Panc1 (cell line): ENCODE measurements at regions not wholly inside any gene's neighbourhood (a gene's known extent, or its start where the extent isn't known, plus 50 kb on each side); places are given as distances from the start of the nearest gene placed in this dataset.

Experiments used
- ATAC-seq: fragments of 200-7000 bp; cut with Tn5 transposase; 2 replicates; pipeline ENCODE4 v1.9.1; 2020; ENCODE audit warnings: mild to moderate bottlenecking, moderate library complexity
- BruUV-seq: library from RNA; stranded (reverse); fragments of 400-500 nt; replicated peaks from 2 replicates; lab custom pipeline; 2021; lab: Mats Ljungman, UMichigan
- CTCF ChIA-PET: fragments of 300-600 bp; sonication (Branson Sonifier 250); formaldehyde crosslinking; loops from one replicate; lab custom pipeline; 2022; ENCODE audit warnings: antibody characterized with exemption; lab: Charles Lee
- POLR2A ChIA-PET: fragments of 300-600 bp; sonication (Branson Sonifier 250); formaldehyde crosslinking; loops from one replicate; lab custom pipeline; 2022; ENCODE audit warnings: antibody characterized with exemption; lab: Charles Lee
- DNase-seq: peaks from one replicate; pipeline ENCODE4 v3.0.0-alpha.2; 2010; ENCODE audit warnings: low read depth, low spot score
- H3K27ac ChIP-seq: 2 replicates; pipeline ENCODE4 v1.5.1; 2011; ENCODE audit warnings: mild to moderate bottlenecking, low read length, inconsistent platforms
- H3K27me3 ChIP-seq: fragments of 200-500 bp; sonication (Bioruptor generic); 2 replicates; pipeline ENCODE4 v1.6.0; 2014; ENCODE audit warnings: low read length, inconsistent platforms; ENCODE audit not compliant: control insufficient read depth, insufficient read depth
- H3K36me3 ChIP-seq: fragments of 200-500 bp; sonication (Bioruptor generic); 2 replicates; pipeline ENCODE4 v1.5.1; 2014; ENCODE audit warnings: inconsistent platforms, mild to moderate bottlenecking, low read length, moderate library complexity; ENCODE audit not compliant: control insufficient read depth, insufficient read depth
- H3K4me1 ChIP-seq: 2 replicates; pipeline ENCODE4 v1.5.1; 2011; ENCODE audit warnings: inconsistent platforms, mild to moderate bottlenecking, low read length, moderate library complexity; ENCODE audit not compliant: control insufficient read depth, insufficient read depth
- H3K4me3 ChIP-seq, 2 experiments: 2 replicates each; pipeline ENCODE4 v1.5.1; 2011 to 2012; ENCODE audit warnings: low read depth in 2 of 2, low read length in 2 of 2, mild to moderate bottlenecking in 2 of 2, inconsistent platforms in 1 of 2, moderate library complexity in 1 of 2
- H3K9me3 ChIP-seq: fragments of 200-500 bp; sonication (Bioruptor generic); 2 replicates; pipeline ENCODE4 v1.5.1; 2014; ENCODE audit warnings: low read depth, mild to moderate bottlenecking, inconsistent platforms, low read length, moderate library complexity; ENCODE audit not compliant: control insufficient read depth, insufficient read depth
- CTCF ChIP-seq: fragments of 450-650 bp; IDR thresholded peaks from 2 replicates; pipeline ENCODE4 v1.5.1; 2017; ENCODE audit warnings: mild to moderate bottlenecking
- POLR2AphosphoS5 ChIP-seq: IDR thresholded peaks from 2 replicates; pipeline ENCODE4 v1.6.1; 2012; ENCODE audit warnings: mild to moderate bottlenecking, low read depth, low read length, moderate library complexity
- REST ChIP-seq, 2 experiments: IDR thresholded peaks; 2 replicates each; pipeline ENCODE4 v1.6.1; 2011 to 2012; ENCODE audit warnings: low read depth in 2 of 2, control low read depth in 1 of 2, low read length in 1 of 2, mild to moderate bottlenecking in 1 of 2, moderate library complexity in 1 of 2; ENCODE audit not compliant: insufficient read depth in 1 of 2
- SIN3A ChIP-seq: IDR thresholded peaks from 2 replicates; pipeline ENCODE4 v1.6.1; 2012; ENCODE audit warnings: low read depth, mild to moderate bottlenecking, low read length, moderate library complexity, borderline replicate concordance; ENCODE audit not compliant: insufficient read depth
- TCF7L2 ChIP-seq: IDR thresholded peaks from 2 replicates; pipeline ENCODE4 v1.6.1; 2011; ENCODE audit warnings: mild to moderate bottlenecking, low read depth, low read length, inconsistent platforms
- in situ Hi-C: cut with HindIII; loops from 2 replicates; pipeline ENCODE4 v1.10.0; 2016; ENCODE audit warnings: low sequenced_read_pairs, low pct_unique_long_range_greater_than_20kb
- intact Hi-C: fragments of 100-400 bp; cut with micrococcal nuclease; formaldehyde crosslinking; loops from one replicate; pipeline ENCODE4 v1.10.0; 2022; ENCODE audit not compliant: unreplicated experiment

- intact Hi-C loops = no loop called here
- Histone ChIP-seq H3K9me3 (no peaks in the 10 kb centered on the region), H3K27me3 (no peaks in the 10 kb centered on the region), H3K4me3 (no peak overlapping the region), H3K27ac (no peak overlapping the region), H3K36me3 (no peaks in the 10 kb centered on the region), H3K4me1 (no peaks in the 10 kb centered on the region)
- in situ Hi-C loops = no loop called here
- CTCF ChIA-PET = no interaction called here
- no peak for ATAC-seq
- BruUV-seq = no TSS peak
- POLR2A ChIA-PET = no interaction called here
- TF ChIP-seq CTCF = no peak
- no peak for TF ChIP-seq POLR2AphosphoS5
- no peak for TF ChIP-seq SIN3A
- TF ChIP-seq TCF7L2 = no peak
- TF ChIP-seq REST (IDR thresholded peaks at IDR 0.05; ENCODE audit: insufficient read depth in 1 of 2, low read depth in 2 of 2, low read length in 1 of 2) = no peak
- DNase-seq = no peak
Measured at GRCh38 chr7:86295526-86295925, 348.2 kb upstream of the GRM3 start.

- DNase-seq = no peak
- in situ Hi-C loops = no loop called here
- no peak overlapping the region for H3K4me3 ChIP-seq
- no peaks in the 10 kb centered on the region for H3K27me3 ChIP-seq
- no peak for ATAC-seq
- no peak overlapping the region for H3K27ac ChIP-seq
- H3K9me3 ChIP-seq = no peaks in the 10 kb centered on the region
- H3K4me1 ChIP-seq = no peaks in the 10 kb centered on the region
- no peaks in the 10 kb centered on the region for H3K36me3 ChIP-seq
- ChIA-PET CTCF (no interaction called here), POLR2A (no interaction called here)
- no TSS peak for BruUV-seq
- intact Hi-C loops = no loop called here
- no peak for TF ChIP-seq POLR2AphosphoS5
- no peak for TF ChIP-seq REST (IDR thresholded peaks at IDR 0.05; ENCODE audit: insufficient read depth in 1 of 2, low read depth in 2 of 2, low read length in 1 of 2)
- TF ChIP-seq CTCF = no peak
Measured at GRCh38 chr7:86282014-86282682, 361.6 kb upstream of the GRM3 start.
